D721Med (cell line): ENCODE measurements at regions not wholly inside any gene's neighbourhood (a gene's known extent, or its start where the extent isn't known, plus 50 kb on each side); places are given as distances from the start of the nearest gene placed in this dataset.

Source experiments
- DNase-seq: peaks from one replicate; pipeline ENCODE4 v3.0.0; 2011; ENCODE audit warnings: low spot score; ENCODE audit not compliant: insufficient read length
- FAIRE-seq: peaks from 2 replicates; lab custom pipeline; 2011; peaks lifted over from hg19 to GRCh38; lab: Jason Lieb, UNC
- TF ChIP-seq, protein P1 (sequence below): IDR thresholded peaks from 2 replicates; pipeline ENCODE4 v1.5.1; 2012; ENCODE audit warnings: mild to moderate bottlenecking, control low read depth; ENCODE audit not compliant: insufficient read depth; ENCODE audit errors: missing control alignments

DNA sequence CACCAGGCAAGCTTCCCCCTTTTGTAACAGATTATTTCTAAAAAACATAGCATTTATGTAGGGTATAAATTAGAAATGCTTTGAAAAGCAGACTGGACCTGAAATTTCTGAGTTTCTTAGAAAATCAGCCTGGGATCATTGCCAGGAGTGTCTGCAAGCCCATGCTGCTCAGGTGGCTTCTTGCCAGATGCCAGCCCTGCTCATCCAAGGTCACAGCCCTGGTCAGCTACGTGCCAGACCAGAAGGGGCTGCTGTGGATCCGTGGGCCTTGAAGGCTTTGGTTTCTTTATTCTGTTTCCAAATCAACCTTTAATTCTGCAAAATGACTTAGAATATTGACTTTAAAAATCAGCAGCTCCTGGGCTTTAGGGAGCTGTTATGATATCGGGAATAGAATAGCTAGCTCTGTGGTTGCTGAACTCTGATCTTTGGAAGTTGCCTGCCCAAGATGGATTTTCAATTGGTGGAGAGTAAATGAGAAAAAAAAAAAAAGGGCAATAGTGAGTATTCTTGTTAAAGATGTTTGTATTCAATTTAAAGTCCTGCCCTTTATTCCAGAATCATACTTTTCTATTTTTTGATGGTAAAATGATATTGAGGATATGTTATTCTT lies 370.1 kb upstream of the ONECUT1 start:
- DNase-seq (no peak), FAIRE-seq (no peak)
- TF ChIP-seq, protein P1, sequence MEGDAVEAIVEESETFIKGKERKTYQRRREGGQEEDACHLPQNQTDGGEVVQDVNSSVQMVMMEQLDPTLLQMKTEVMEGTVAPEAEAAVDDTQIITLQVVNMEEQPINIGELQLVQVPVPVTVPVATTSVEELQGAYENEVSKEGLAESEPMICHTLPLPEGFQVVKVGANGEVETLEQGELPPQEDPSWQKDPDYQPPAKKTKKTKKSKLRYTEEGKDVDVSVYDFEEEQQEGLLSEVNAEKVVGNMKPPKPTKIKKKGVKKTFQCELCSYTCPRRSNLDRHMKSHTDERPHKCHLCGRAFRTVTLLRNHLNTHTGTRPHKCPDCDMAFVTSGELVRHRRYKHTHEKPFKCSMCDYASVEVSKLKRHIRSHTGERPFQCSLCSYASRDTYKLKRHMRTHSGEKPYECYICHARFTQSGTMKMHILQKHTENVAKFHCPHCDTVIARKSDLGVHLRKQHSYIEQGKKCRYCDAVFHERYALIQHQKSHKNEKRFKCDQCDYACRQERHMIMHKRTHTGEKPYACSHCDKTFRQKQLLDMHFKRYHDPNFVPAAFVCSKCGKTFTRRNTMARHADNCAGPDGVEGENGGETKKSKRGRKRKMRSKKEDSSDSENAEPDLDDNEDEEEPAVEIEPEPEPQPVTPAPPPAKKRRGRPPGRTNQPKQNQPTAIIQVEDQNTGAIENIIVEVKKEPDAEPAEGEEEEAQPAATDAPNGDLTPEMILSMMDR: no peak

DNA sequence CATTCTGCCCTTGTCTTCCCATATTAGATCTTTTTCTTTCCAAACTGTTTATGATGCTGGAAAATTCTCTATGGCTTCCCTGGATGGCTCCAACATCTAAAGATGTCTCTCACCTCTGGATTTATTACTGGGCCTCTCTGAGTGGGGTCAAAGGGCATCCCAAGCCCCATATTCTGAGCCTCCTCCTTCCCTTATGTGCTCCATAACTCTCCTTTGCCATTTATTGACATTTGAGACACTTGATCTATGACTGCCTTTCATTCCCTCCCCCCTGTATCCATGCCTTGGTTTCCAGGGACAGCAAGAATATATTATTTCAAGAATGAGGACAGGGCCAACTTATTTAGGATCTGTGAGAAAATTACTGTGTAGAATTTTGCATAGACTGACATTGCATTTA lies 369.3 kb upstream of the ONECUT1 start:
- FAIRE-seq: no peak

DNA sequence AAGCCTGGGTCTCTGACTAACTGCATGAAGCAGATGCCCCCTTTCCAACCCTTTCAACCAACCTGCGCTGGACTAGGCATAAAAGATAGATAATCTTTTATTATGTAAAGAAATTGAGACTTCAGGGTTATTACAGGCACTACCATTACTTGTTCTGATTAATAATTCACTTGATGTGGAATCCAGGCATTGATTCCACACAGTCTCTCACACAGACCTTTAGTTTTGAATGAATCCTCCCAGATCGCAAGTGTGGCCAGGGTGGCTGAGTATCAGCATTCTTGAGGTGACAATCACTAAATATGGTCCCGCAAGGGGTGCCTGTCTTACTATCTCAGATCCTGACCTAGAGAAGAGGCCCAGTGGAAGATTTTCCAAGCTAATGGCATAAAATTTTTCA lies 368.9 kb upstream of the ONECUT1 start:
- FAIRE-seq: no peak
- no peak for DNase-seq
- TF ChIP-seq, protein P1: no peak

More for the DNA sequence above, 369.3 kb upstream of the ONECUT1 start:
- TF ChIP-seq, protein P1: no peak
- no peak for DNase-seq

DNA sequence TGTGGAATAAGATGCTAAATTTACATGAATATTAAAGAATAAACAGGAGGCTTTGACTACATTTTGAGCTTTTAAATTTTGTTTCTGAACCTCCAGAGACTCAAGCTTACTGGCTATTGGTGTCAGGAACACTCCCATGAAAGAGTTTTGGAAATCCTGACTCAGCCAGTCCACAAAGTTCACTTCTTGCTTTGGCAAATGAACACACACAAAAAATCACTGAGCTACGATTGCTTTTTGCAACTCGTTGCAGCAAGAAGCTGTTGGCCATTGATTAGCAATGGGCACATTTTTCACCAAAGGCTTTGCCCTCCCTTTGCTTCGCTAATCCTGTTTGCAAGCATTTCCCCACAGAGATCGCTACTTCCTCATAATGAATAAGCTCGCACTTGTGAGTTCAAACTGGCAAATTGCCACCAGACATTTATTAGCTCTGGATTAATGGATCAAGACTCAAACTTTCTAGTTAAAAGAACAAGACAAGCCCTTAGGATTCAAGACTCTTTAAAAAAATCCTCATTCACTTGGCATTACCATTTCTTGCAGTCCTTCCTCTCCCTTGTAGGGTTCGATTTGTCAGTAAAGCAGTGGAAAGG lies 343.2 kb upstream of the ONECUT1 start:
- TF ChIP-seq, protein P1: no peak
- FAIRE-seq: no peak
- DNase-seq: no peak

DNA sequence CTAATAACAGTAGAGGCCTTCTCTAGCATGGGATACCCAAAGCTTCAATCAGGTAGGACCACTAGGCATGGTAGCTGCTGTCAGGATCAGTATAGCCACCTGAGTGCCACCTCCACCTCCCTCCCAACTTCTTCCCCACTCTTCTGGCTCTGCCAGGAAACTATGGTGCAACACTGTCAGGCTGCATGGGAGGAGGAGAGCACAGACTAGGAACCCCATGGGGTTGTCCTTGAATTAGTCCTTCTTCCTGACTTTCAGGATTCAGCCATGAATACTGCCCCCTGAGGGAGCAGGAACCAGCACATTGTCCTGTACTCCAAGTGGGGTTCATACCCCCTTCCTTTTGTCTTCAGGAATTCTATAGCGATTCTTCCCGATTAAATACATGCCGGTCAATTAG lies 340.8 kb upstream of the ONECUT1 start:
- TF ChIP-seq, protein P1: no peak
- FAIRE-seq: no peak
- no peak for DNase-seq

DNA sequence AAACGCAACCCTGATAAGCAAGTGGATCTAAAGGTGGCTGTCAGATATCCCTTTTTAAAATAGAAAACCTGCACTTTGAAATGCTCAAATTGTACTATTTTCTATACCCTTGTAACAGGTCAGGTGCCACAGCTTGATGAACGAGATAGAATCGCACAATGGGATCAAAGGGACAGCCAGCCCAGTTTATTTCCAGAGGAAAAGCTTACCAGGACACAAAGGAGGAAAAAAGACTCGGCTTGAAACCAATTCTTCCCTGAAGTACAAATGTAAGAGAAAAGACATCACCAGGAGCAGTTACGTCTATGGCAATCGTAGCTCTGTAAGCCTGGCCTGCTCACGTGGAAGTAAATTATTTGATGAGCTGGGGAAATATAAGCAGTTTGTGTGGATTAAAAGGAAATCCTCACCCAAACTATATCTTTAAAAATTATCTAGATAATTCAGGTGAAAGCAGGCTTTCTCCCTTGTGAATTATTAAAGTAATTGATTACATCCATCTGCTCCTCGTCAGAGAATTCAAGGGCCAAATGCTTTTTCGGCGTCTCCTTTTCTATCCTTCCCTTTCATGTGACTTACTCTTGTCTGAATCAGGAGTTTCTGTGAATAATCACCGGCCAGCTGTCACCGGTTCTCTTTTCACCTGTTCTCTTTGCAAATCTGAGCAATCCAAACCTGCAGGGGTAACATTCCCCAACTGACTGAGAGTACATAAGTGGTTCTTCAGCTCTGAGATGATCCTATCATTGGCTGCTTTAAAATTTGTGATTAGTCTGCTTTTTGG lies 339.2 kb upstream of the ONECUT1 start:
- DNase-seq (no peak), FAIRE-seq (no peak)
- TF ChIP-seq, protein P1: no peak

DNA sequence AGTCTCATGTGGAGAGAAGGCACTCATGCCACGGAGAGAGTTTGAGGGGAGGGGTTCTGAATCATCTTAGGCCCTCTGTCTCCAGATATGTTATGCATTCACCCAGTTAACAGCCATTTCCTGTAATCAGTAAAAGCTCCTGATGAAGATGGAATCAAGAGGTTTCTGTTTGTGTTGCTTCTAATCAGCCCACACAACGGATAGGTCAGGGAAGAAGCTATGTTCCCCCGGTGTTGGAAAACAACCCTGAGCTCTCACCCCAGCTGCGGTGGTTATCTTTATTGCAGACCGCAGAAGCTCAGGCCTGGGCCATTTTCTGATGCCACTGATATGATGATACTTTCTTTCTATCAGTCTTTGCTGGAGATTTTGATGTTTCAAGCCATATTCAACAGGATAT lies 338.5 kb upstream of the ONECUT1 start:
- FAIRE-seq (no peak), DNase-seq (no peak)
- TF ChIP-seq, protein P1: no peak
